ENCODE measurements at regions not wholly inside any gene's neighbourhood (a gene's known extent, or its start where the extent isn't known, plus 50 kb on each side); places are given as distances from the start of the nearest gene placed in this dataset.

DNA sequence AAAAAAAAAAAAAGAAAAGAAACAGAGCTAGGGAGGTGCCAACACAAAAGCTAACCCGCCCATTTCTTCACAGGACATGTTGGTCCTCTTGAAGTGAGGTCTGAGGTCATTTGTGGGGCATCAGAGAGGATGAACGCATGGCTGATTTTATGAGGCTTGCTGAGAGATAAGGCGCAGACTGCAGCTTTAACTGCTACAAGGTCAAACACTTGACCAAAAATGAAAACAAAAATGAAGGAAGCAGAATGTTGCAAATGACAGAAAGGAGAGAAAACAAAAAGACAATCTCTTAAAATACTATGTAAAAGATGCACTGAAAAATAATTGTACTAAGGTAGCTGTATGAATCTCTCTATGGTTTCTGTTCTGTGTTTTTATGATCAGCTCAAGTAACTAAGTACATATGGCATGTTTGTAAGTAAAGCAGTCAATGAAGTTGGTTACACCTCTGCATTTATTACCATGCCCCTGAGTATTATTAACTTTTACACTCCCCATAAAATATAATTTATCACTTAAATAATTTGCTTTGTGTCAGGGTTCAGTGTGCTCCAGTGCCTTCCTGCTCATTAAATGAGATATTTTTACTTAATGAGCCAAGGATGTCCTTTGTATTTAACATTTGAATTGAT, 249.1 kb upstream of the NR5A2 start:
- TF ChIP-seq, protein P1, sequence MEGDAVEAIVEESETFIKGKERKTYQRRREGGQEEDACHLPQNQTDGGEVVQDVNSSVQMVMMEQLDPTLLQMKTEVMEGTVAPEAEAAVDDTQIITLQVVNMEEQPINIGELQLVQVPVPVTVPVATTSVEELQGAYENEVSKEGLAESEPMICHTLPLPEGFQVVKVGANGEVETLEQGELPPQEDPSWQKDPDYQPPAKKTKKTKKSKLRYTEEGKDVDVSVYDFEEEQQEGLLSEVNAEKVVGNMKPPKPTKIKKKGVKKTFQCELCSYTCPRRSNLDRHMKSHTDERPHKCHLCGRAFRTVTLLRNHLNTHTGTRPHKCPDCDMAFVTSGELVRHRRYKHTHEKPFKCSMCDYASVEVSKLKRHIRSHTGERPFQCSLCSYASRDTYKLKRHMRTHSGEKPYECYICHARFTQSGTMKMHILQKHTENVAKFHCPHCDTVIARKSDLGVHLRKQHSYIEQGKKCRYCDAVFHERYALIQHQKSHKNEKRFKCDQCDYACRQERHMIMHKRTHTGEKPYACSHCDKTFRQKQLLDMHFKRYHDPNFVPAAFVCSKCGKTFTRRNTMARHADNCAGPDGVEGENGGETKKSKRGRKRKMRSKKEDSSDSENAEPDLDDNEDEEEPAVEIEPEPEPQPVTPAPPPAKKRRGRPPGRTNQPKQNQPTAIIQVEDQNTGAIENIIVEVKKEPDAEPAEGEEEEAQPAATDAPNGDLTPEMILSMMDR (IDR thresholded peaks at IDR 0.05; ENCODE audit: low read depth, low read length) = no peak
- TF ChIP-seq EZH2phosphoT487 (IDR thresholded peaks at IDR 0.05; ENCODE audit: low read depth) = no peak

Data from OCI-LY3 (cell line).